Neural cell (in vitro differentiated cells): ENCODE measurements at regions not wholly inside any gene's neighbourhood (a gene's known extent, or its start where the extent isn't known, plus 50 kb on each side); places are given as distances from the start of the nearest gene placed in this dataset.

ENCODE experiments used
- EP300 ChIP-seq: fragments of 450-650 bp; conservative IDR thresholded peaks from 2 replicates; pipeline ENCODE4 v1.6.1; 2014; ENCODE audit warnings: antibody characterized with exemption, mild to moderate bottlenecking, moderate library complexity; ENCODE audit not compliant: poor library complexity, severe bottlenecking
- EZH2 ChIP-seq: fragments of 200-600, 300-800 bp; shearing (Covaris generic), sonication (generic); IDR thresholded peaks from 2 replicates; pipeline ENCODE4 v1.6.1; 2014; ENCODE audit warnings: antibody characterized with exemption, low read length, borderline replicate concordance, mild to moderate bottlenecking; ENCODE audit not compliant: insufficient read depth, poor library complexity, severe bottlenecking
- MXI1 ChIP-seq: fragments of 450-650 bp; conservative IDR thresholded peaks from 2 replicates; pipeline ENCODE4 v1.6.1; 2014; ENCODE audit warnings: antibody characterized with exemption, mild to moderate bottlenecking; ENCODE audit not compliant: poor library complexity, severe bottlenecking
- POLR2AphosphoS5 ChIP-seq: IDR thresholded peaks from 2 replicates; pipeline ENCODE4 v1.6.1; 2012
- SMC3 ChIP-seq: fragments of 450-650 bp; conservative IDR thresholded peaks from 2 replicates; pipeline ENCODE4 v1.6.1; 2014; ENCODE audit warnings: antibody characterized with exemption, mild to moderate bottlenecking, moderate library complexity; ENCODE audit not compliant: poor library complexity
- TAF1 ChIP-seq: IDR thresholded peaks from 2 replicates; pipeline ENCODE4 v1.6.1; 2012; ENCODE audit warnings: low read depth
- TF ChIP-seq, protein P1 (sequence below): fragments of 450-650 bp; IDR thresholded peaks from 2 replicates; pipeline ENCODE4 v1.5.1; 2014; ENCODE audit warnings: antibody characterized with exemption, mild to moderate bottlenecking, moderate library complexity; ENCODE audit not compliant: poor library complexity, severe bottlenecking
- TF ChIP-seq, protein P2 (sequence below): IDR thresholded peaks from 2 replicates; pipeline ENCODE4 v1.6.1; 2012; ENCODE audit warnings: borderline replicate concordance

DNA sequence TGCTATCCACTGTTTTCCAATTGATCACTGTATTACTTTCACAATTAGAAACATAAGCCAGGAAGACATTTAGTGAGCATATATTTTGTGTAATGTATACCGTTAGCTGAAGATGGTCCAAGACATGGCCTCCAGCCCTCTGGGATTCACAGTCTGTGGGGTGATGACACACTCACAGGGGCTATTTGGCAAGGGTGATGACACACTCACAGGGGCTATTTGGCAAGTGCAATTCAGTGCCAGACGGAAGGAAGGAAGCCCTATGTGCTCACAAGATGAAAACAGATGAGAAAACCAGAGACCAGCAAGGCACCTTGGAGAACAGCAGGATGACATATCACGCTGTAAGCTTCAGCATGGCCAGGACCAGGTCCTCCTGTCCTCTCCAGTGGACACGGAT, 183.7 kb downstream of the MBOAT1 start:
- TF ChIP-seq EZH2 (no peak), POLR2AphosphoS5 (no peak), SMC3 (no peak), TAF1 (no peak), EP300 (no peak), MXI1 (no peak)
- TF ChIP-seq, protein P1, sequence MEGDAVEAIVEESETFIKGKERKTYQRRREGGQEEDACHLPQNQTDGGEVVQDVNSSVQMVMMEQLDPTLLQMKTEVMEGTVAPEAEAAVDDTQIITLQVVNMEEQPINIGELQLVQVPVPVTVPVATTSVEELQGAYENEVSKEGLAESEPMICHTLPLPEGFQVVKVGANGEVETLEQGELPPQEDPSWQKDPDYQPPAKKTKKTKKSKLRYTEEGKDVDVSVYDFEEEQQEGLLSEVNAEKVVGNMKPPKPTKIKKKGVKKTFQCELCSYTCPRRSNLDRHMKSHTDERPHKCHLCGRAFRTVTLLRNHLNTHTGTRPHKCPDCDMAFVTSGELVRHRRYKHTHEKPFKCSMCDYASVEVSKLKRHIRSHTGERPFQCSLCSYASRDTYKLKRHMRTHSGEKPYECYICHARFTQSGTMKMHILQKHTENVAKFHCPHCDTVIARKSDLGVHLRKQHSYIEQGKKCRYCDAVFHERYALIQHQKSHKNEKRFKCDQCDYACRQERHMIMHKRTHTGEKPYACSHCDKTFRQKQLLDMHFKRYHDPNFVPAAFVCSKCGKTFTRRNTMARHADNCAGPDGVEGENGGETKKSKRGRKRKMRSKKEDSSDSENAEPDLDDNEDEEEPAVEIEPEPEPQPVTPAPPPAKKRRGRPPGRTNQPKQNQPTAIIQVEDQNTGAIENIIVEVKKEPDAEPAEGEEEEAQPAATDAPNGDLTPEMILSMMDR = no peak
- TF ChIP-seq, protein P2, sequence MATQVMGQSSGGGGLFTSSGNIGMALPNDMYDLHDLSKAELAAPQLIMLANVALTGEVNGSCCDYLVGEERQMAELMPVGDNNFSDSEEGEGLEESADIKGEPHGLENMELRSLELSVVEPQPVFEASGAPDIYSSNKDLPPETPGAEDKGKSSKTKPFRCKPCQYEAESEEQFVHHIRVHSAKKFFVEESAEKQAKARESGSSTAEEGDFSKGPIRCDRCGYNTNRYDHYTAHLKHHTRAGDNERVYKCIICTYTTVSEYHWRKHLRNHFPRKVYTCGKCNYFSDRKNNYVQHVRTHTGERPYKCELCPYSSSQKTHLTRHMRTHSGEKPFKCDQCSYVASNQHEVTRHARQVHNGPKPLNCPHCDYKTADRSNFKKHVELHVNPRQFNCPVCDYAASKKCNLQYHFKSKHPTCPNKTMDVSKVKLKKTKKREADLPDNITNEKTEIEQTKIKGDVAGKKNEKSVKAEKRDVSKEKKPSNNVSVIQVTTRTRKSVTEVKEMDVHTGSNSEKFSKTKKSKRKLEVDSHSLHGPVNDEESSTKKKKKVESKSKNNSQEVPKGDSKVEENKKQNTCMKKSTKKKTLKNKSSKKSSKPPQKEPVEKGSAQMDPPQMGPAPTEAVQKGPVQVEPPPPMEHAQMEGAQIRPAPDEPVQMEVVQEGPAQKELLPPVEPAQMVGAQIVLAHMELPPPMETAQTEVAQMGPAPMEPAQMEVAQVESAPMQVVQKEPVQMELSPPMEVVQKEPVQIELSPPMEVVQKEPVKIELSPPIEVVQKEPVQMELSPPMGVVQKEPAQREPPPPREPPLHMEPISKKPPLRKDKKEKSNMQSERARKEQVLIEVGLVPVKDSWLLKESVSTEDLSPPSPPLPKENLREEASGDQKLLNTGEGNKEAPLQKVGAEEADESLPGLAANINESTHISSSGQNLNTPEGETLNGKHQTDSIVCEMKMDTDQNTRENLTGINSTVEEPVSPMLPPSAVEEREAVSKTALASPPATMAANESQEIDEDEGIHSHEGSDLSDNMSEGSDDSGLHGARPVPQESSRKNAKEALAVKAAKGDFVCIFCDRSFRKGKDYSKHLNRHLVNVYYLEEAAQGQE = no peak
